Right kidney (tissue), 1 donor: ENCODE measurements at regions not wholly inside any gene's neighbourhood (a gene's known extent, or its start where the extent isn't known, plus 50 kb on each side); places are given as distances from the start of the nearest gene placed in this dataset.

Experiments
- DNase-seq: peaks from one replicate; pipeline ENCODE4 v3.0.0-alpha.2; 2016

DNA sequence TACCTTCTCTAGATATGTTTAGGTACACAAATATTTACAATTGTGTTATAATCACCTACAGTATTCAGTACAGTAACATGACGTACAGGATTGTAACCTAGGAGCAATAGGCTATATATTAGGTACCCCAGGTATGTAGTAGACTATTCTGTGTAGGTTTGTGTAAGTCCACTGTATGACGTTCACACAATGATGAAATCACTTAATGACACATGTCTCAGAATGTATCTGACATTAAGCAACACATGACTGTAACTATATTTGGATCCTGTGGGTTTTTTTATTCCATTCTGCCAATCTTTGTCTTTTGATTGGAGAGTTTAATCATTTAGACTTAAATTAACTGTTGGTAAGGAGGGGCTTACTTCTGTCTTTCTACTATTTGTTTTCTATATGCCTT is 52.1 kb downstream of the STYXL2 start:
- DNase-seq, result no peak

DNA sequence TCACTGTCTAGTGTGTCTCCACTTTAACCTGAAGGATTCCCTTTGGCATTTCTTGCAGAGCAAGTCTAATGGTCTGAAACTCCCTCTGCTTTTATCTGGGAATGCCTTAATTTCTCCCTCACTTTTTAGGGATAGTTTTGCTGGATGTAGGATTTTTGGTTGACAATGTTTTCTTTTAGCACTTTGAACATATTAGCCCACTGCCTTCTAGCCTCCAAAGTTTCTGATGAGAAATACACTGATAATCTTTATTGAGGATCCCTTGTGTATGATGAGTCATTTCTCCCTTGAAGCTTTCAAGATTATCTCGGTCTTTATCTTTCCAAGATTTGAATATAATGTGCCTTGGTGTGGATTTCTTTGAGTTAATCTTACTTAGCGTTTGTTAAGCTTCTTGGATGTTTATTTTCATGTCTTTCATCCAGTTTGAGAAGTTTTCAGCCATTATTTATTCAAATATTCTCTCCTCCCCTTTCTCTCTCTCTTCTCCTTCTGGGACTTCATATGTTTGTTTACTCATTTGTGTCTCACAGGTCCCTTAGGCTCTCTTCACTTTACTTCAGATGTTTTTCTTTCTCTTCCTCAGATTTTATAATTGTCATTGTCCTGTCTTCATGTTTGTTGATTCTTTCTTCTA is 53.1 kb downstream of the STYXL2 start:
- DNase-seq, result no peak

DNA sequence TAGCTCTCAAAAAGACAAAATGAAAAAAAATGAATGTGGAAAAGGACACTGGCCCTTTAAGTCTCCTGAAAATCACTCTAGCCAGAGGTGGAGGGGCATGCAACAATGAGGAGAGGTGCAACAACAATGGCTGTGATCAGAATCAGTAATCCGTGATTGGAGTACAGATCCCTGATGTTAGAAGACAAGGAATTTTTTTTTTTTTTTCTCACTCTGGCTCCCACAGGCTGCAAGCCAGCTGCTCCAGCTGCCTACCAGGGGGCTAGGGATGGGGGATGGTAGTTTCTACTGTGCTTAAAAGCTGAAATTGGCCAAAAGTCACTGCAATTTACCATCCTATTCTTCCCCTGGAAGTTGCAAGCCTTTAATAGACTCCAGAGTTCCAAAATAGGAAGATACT is 54.5 kb downstream of the STYXL2 start:
- no peak for DNase-seq

DNA sequence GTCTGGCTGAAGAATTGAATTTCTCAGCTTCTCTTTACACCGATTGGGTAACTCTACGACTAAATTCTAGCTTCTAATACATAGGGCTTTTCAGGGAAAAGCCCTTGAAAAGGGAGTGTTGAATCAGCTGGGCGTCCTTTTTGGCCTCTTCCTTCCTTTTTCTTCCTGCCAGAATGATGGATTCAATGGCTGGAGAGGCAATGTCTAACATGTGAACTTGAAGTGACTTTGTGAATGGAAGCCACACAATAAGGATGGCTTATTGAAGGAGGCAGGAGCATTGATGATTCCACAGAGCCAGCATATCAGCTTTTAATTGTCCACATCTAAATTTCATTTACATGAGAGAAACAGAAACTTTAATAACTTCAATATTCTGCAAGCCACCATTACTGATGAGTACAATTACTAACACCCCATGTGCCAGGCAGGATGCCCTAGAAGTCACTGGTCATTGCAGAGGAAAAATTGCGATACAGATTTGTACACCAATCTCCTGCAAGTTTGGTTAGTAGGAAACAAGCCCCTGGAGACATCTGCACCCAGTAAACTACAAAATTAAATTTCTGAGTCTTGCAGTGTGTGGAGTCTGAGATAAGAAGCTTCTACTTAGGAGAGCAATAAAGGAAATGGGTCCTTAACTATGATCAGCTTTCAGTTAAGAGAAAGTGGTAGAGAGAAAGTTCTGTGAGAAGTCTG is 56.1 kb downstream of the STYXL2 start:
- DNase-seq, result no peak

DNA sequence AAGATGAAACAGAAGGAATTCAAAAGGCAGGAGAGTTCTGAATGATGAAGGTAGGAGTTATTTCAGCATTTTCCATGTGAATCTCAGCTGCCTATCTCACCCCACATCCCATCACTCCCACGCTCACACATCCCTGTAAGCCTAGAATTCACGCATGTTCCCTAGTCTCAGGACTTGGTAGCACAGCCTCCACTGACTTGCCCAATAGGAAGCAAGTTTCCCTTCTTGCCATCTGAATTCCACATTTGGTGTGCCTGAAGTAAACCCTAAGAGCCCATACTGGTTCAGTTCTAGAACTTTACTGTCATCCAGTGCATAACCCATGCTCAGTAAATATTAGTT is 56.6 kb downstream of the STYXL2 start:
- DNase-seq, result no peak

DNA sequence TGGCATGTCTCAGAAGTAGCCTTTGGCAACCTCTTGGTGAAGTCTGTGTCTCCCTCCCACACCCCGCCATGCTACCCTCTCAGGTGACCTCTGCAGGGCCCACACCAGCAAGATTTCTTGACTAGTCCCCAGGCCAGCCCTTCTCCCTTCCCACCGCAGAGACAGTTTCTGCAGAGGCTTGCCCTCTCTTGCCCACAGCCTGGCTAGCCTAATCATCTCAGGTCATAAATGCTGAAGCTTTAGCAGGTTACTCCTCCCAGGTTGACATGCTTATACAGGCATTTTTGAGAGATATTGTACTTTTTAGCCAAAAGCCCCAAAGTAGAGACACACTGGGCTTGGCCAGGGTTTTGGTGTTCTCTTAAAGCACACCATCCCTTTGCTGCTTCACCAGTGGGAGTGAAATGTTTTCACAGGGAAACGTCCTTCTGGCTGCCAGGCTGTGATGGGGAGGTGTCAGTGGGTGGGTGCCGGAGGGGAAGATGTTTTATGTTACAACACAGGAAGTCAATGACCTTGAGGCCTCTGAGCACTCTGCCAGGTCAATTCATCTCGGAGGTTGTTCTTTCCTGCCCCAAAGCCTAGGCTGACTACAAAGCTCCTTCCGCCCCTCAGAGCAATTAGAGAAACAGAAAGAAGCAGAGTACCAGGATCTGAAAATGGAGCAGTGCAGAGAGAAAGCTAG is 58.5 kb downstream of the STYXL2 start:
- no peak for DNase-seq

DNA sequence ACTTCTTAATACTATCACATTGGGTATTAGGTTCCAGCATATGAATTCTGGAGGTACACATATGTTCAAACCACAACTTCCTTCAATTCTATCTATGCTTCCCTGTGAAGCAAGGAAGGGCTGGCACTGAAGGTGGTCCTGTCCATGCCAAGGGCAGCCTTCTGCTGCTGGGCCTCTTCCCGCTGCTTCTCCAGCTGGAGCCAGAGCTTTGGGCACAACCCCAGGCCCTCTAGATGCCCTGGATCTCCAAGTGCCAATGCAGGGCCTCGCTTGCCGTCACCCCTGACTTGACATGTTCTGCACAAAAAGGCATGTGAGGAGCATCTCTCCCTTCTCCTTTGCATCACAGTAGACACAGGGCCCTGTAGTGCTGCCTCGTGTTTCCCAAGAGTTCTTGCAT is 62.6 kb downstream of the STYXL2 start:
- no peak for DNase-seq

DNA sequence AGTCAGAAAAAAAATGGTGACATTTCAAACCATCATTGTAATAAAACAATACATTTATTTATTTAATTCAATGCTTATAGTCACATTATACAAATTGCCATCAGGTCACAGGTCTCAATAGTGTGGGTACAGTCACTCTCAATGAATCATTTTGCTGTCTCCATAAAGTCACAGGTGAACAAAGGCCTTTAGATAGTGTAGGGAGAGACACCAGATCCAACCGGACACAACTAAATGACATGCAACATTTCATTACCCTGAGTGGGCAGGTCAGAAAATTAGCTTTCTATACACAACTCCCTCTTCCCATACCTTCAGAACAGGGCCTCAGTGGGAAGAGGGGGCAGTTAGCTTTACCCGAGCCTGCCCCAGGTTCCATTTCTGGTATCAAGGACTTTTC is 63.2 kb downstream of the STYXL2 start:
- no peak for DNase-seq

DNA sequence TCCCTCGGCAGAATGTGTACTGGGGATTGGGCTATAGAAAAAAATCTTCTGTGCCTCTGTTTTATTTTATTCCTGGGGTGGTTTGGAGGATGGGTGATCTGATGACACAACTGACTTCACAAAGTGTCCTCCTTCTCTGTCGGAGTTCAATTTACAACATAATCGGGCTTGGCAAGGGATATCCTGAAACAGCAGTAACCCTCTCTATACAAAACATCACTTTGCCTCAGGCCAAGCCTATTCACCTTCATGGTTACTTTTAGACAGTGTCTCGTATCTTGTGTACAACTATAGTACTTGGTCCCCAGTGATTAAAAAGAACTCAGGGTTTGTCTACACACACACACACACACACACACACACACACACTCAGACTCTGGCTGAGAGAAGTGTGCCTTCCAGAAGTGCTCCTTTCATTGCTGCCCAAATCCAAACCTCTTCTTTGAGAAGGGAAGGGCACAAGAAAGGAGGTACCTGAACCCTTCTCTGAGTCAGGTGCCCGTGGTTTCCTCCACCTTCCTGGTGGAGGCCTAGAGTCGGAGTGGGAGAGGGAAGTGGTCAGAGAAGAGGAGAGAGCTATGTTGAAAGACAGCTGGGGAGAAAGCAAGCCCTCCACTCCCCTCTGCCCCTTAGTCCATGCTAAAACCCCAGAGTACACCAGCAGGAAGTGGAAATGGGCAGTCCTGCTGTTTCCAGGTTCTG is 62.4 kb upstream of the POU2F1 start:
- DNase-seq, result no peak

DNA sequence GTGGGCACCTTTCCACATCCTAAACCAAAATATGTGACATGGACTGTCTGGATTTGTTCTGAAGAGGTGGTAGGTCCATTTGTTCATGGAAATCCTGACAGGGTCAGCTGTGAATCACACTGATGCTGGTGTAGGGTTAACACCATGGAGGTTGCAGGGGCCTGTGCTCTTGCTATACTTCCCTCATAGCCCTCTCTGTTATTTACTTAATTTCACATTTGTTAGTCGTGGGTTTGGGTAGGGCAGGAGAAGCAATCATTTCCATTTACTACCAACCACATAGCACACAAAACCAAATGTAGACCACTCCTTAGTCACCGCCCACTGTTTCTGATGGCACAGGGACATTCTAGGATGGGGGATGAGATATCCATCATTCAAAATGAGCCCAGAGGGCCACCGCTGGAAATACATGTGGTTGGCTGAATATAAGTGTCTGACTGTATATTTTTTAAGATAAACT is 61.8 kb upstream of the POU2F1 start:
- DNase-seq, result no peak

DNA sequence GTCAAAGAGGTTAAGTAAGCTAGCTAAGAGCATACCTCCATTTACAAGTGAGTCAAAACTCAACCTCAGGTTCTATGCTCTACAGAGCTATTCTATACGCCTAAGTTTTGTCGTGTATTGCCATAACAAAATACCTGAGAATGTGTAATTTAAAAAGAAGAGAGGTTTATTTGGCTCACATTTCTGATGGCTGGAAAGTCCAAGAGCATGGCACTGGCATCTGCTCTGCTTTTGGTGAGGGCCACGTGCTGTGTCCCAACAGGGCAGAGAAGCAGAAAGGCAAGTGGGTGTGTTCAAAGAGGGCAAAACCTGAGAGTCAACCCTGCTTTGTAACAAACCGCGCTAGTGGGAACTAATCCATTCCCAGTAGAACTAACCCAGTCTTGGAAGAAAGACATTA is 60.9 kb upstream of the POU2F1 start:
- no peak for DNase-seq

DNA sequence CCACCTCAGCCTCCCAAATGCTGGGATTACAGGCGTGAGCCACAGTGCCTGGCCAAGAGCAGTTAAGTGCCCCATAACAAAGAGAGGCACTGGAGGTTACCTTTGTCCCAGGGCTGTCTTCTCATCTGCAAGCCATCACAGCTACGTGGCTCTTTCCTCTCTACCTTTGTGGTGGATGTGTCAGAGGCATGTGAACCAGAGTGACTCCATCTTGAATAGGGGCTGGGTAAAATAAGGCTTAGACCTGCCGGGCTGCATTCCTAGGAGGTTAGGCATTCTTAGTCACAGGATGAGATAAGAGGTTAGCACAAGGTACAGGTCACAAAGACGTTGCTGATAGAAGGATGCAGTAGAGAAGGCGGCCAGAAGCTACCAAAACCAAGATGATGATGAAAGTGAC is 59.4 kb upstream of the POU2F1 start:
- DNase-seq, result no peak

DNA sequence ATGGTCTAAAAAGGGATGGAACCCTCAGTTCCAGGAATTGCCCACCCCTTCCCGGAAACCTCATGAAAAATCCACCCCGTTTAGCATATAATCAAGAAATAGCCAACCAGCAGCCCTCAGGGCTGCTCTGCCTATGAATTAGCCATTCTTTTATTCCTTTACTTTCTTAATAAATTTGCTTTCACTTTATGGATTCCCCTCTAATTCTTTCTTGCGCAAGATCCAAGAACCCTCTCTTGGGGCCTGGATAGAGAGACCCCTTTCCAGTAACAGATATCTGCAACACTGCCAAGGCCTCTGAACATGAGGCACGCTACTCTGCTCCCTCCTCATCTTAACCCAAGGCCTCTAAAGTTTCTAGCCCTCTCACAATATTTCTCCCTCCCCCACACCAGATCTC is 58.9 kb upstream of the POU2F1 start:
- DNase-seq, result no peak

DNA sequence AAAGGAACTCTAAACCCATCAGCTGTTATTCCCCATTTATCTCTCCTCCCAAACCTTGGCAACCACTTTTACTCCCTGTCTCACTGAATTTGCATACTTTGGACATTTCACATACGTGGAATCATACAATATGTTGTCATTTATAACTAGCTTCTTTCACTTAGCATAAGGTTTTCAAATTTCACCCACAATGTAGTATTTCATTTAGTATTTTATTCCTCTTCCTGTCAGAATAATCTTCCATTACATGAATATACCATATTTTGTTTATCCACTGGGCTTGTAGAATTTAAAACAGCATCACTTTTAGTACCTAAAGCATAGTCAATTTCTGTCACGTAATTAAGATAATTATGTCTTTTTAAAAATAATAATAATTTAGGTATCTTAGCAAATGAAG is 55.5 kb upstream of the POU2F1 start:
- no peak for DNase-seq

DNA sequence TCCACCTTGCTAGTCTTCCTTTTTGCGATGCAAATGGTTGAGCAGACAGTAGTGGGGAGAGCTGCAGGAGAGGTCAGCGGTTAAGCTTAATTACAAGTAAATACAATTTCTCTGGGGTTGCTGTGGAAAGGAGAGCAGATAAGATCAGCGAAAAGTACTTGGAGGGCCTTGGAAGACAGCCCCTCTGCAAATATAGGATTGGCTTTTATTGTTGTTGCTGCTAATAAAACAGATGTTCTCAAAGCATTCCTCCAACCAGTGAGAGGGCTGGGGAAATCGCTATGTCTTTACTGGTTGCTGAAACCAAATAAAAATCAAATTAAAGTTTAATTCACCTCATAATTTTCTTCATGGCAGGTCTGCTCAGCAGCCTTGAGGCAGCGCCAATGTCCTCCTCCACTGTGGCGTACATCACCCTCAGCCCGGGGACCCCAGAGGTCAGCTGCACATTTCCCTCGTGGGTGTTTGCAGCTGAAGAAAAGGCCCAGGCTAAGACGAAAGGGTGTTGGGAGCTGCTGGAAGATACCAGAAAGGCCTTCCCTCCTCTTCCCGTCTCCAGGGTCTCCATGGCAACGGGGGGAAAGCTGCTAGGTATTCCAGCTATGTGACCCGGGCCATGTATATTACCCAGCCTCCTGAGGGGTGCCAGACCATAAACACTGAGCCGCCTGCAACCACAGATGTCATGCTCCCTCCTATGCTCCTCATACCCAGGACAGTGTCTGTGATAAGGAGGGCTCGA is 54.6 kb upstream of the POU2F1 start:
- DNase-seq, result peak; percentile 65

DNA sequence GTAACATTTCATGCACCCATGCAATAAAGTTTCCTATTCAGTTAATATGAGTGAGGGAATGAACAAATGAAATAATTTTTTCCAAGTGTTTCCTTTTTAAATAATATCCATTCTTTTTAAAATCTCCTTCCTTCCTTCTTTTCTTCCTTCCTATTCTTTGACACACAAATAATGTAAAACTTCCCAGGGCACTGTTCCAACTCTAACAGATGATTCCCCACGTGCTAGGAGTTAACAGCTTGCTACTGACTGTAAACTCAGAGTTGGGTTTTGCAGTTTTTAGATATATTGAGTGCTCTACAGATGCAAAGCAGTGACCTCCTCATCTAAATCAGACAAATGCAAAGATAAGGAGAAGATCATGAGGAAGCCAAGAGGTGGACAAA is 54.0 kb upstream of the POU2F1 start:
- no peak for DNase-seq

DNA sequence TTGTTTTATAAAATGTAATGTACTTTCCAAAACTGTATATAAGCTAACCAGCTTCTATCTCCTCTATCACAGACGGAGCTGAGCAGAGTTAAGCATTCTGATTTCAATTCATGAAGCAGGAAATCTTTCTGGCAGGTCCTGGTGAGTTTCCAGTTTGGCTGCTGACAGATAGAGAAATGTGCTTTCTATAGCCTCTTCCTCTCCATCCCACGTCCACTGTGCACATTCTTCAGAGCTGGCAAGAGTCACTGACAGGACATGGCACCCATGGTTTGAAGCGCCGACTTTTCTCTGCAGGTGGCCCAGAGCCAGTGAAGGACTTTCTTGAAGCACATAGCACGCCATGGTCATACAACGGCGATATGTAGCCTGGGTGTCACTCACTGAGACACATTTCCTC is 52.3 kb upstream of the POU2F1 start:
- DNase-seq, result no peak

DNA sequence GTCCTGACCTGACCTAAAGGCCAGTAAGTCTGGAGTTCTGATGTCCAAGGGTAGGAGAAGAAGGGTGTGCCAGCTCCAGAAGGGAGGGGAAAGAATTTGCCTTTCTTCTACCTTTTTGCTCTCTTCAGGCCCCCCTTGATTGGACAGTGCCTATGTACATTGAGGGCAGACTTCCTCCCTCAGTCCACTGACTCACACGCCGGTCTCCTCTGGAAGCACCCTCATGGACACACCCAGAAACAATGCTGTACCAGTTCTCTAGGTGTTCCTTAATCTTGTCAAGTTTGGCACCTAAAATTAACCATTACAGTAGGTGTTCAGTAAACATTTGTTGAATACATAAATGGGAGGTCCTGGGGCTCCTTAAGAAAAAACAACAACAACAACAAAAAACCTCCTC is 51.0 kb upstream of the POU2F1 start:
- no peak for DNase-seq
